Activated T-helper 1 cell treated with anti-CD3 and anti-CD28 coated beads, Interleukin-12 subunit alpha, Interleukin-12 subunit beta, Interleukin-2, Interleukin-4 antibody, amounts not matched to agents 30 ng/mL and 10 ng/mL and 1 ng/mL, durations not matched to agents 14 hours and 24 hours and 36 hours (primary cell): ENCODE measurements at regions not wholly inside any gene's neighbourhood (a gene's known extent, or its start where the extent isn't known, plus 50 kb on each side); places are given as distances from the start of the nearest gene placed in this dataset.
"Not testable (repeated sequence)": the region's sequence is repeated elsewhere in the genome, so short reads cannot be mapped to it uniquely, and the experiment has no call there.

Experiments used
- DNase-seq: peaks from one replicate; pipeline ENCODE4 v3.0.0; 2021; ENCODE audit warnings: low spot score
- H3K27ac Mint-ChIP-seq: one replicate; pipeline ENCODE4 v1.8.0; 2021; ENCODE audit warnings: mild to moderate bottlenecking, mixed read lengths
- H3K27me3 Mint-ChIP-seq: one replicate; pipeline ENCODE4 v1.8.0; 2022; ENCODE audit warnings: mild to moderate bottlenecking, moderate library complexity, mixed read lengths; ENCODE audit not compliant: insufficient read depth
- H3K36me3 Mint-ChIP-seq: one replicate; pipeline ENCODE4 v1.8.0; 2021; ENCODE audit warnings: low read depth, mixed read lengths
- H3K4me1 Mint-ChIP-seq: one replicate; pipeline ENCODE4 v1.8.0; 2021; ENCODE audit warnings: low read depth, mixed read lengths
- H3K4me3 Mint-ChIP-seq: one replicate; pipeline ENCODE4 v1.8.0; 2021; ENCODE audit warnings: mild to moderate bottlenecking, moderate library complexity, mixed read lengths
- H3K9me3 Mint-ChIP-seq: one replicate; pipeline ENCODE4 v1.8.0; 2021; ENCODE audit warnings: mixed read lengths
- intact Hi-C: fragments of 100-400 bp; cut with micrococcal nuclease; formaldehyde crosslinking; loops from one replicate; pipeline ENCODE4 v1.15.1; 2024

- no peak for DNase-seq
- Mint-ChIP-seq H3K9me3 (no peaks in the 10 kb centered on the region), H3K4me1 (no peaks in the 10 kb centered on the region), H3K27me3 (no peaks in the 10 kb centered on the region), H3K4me3 (no peak overlapping the region), H3K36me3 (no peaks in the 10 kb centered on the region), H3K27ac (no peak overlapping the region)
- intact Hi-C loops = no loop called here
Measured at GRCh38 chr7:10463701-10464100, 510.0 kb upstream of the PHF14 start.

GRCh38 chr7:10465536-10465935 is 508.1 kb upstream of the PHF14 start:
- H3K27me3 Mint-ChIP-seq, H3K9me3 Mint-ChIP-seq, H3K4me3 Mint-ChIP-seq, intact Hi-C loops, DNase-seq, H3K4me1 Mint-ChIP-seq, H3K36me3 Mint-ChIP-seq, H3K27ac Mint-ChIP-seq: not testable (repeated sequence)

- no peak for DNase-seq
- H3K4me1 Mint-ChIP-seq = no peaks in the 10 kb centered on the region
- no peaks in the 10 kb centered on the region for H3K9me3 Mint-ChIP-seq
- H3K27me3 Mint-ChIP-seq = no peaks in the 10 kb centered on the region
- no peak overlapping the region for H3K4me3 Mint-ChIP-seq
- no peak overlapping the region for H3K27ac Mint-ChIP-seq
- intact Hi-C loops = no loop called here
- H3K36me3 Mint-ChIP-seq = no peaks in the 10 kb centered on the region
Measured at GRCh38 chr7:10468908-10469307, 504.8 kb upstream of the PHF14 start.

- Mint-ChIP-seq H3K27ac (no peak overlapping the region), H3K4me1 (no peaks in the 10 kb centered on the region), H3K36me3 (no peaks in the 10 kb centered on the region), H3K27me3 (no peaks in the 10 kb centered on the region), H3K4me3 (no peak overlapping the region), H3K9me3 (no peaks in the 10 kb centered on the region)
- intact Hi-C loops = no loop called here
- DNase-seq = no peak
Measured at GRCh38 chr7:10469476-10469875, 504.2 kb upstream of the PHF14 start.

- intact Hi-C loops = no loop called here
- H3K4me3 Mint-ChIP-seq = no peak overlapping the region
- no peaks in the 10 kb centered on the region for H3K9me3 Mint-ChIP-seq
- DNase-seq = no peak
- H3K4me1 Mint-ChIP-seq = no peaks in the 10 kb centered on the region
- no peak overlapping the region for H3K27ac Mint-ChIP-seq
- no peaks in the 10 kb centered on the region for H3K36me3 Mint-ChIP-seq
- H3K27me3 Mint-ChIP-seq = no peaks in the 10 kb centered on the region
Measured at GRCh38 chr7:10471280-10472058, 502.2 kb upstream of the PHF14 start.

GRCh38 chr7:10472115-10472514 is 501.6 kb upstream of the PHF14 start:
- Mint-ChIP-seq H3K9me3 (no peaks in the 10 kb centered on the region), H3K4me1 (no peaks in the 10 kb centered on the region), H3K36me3 (no peaks in the 10 kb centered on the region), H3K27ac (no peak overlapping the region), H3K27me3 (no peaks in the 10 kb centered on the region), H3K4me3 (no peak overlapping the region)
- intact Hi-C loops = no loop called here
- no peak for DNase-seq

- Mint-ChIP-seq H3K4me3 (no peak overlapping the region), H3K36me3 (no peaks in the 10 kb centered on the region), H3K4me1 (no peaks in the 10 kb centered on the region), H3K9me3 (no peaks in the 10 kb centered on the region), H3K27me3 (no peaks in the 10 kb centered on the region), H3K27ac (no peak overlapping the region)
- DNase-seq = no peak
- intact Hi-C loops = no loop called here
Measured at GRCh38 chr7:10473569-10473968, 500.1 kb upstream of the PHF14 start.

- intact Hi-C loops = no loop called here
- Mint-ChIP-seq H3K36me3 (no peaks in the 10 kb centered on the region), H3K9me3 (no peaks in the 10 kb centered on the region), H3K4me3 (no peak overlapping the region), H3K4me1 (no peaks in the 10 kb centered on the region), H3K27me3 (no peaks in the 10 kb centered on the region), H3K27ac (no peak overlapping the region)
- DNase-seq = no peak
Measured at GRCh38 chr7:10474048-10474447, 499.6 kb upstream of the PHF14 start.

- DNase-seq = no peak
- Mint-ChIP-seq H3K27me3 (no peaks in the 10 kb centered on the region), H3K9me3 (no peaks in the 10 kb centered on the region), H3K4me3 (no peak overlapping the region), H3K27ac (no peak overlapping the region), H3K4me1 (no peaks in the 10 kb centered on the region), H3K36me3 (no peaks in the 10 kb centered on the region)
- intact Hi-C loops = no loop called here
Measured at GRCh38 chr7:10475940-10476641, 497.6 kb upstream of the PHF14 start.

GRCh38 chr7:10476642-10477041 is 497.0 kb upstream of the PHF14 start:
- H3K4me1 Mint-ChIP-seq = no peaks in the 10 kb centered on the region
- H3K27ac Mint-ChIP-seq = no peak overlapping the region
- intact Hi-C loops = no loop called here
- DNase-seq = no peak
- H3K9me3 Mint-ChIP-seq = no peaks in the 10 kb centered on the region
- H3K36me3 Mint-ChIP-seq = no peaks in the 10 kb centered on the region
- no peaks in the 10 kb centered on the region for H3K27me3 Mint-ChIP-seq
- no peak overlapping the region for H3K4me3 Mint-ChIP-seq

GRCh38 chr7:10483671-10484070 is 490.0 kb upstream of the PHF14 start:
- Mint-ChIP-seq H3K36me3 (no peaks in the 10 kb centered on the region), H3K4me1 (no peaks in the 10 kb centered on the region), H3K27me3 (no peaks in the 10 kb centered on the region), H3K4me3 (no peak overlapping the region), H3K27ac (no peak overlapping the region), H3K9me3 (no peaks in the 10 kb centered on the region)
- intact Hi-C loops = no loop called here
- DNase-seq = no peak

GRCh38 chr7:10484767-10485166 is 488.9 kb upstream of the PHF14 start:
- no peaks in the 10 kb centered on the region for H3K36me3 Mint-ChIP-seq
- no peak for DNase-seq
- no peaks in the 10 kb centered on the region for H3K9me3 Mint-ChIP-seq
- intact Hi-C loops = no loop called here
- H3K4me1 Mint-ChIP-seq = no peaks in the 10 kb centered on the region
- no peaks in the 10 kb centered on the region for H3K27me3 Mint-ChIP-seq
- no peak overlapping the region for H3K4me3 Mint-ChIP-seq
- no peak overlapping the region for H3K27ac Mint-ChIP-seq

GRCh38 chr7:10501206-10501884 is 472.3 kb upstream of the PHF14 start:
- H3K4me3 Mint-ChIP-seq, H3K4me1 Mint-ChIP-seq, intact Hi-C loops, H3K27me3 Mint-ChIP-seq, H3K36me3 Mint-ChIP-seq, H3K27ac Mint-ChIP-seq, DNase-seq: not testable (repeated sequence)
- peaks cover 35% of the 10 kb centered on the region for H3K9me3 Mint-ChIP-seq
